Sigmoid colon (tissue), 6 donors: ENCODE measurements at regions not wholly inside any gene's neighbourhood (a gene's known extent, or its start where the extent isn't known, plus 50 kb on each side); places are given as distances from the start of the nearest gene placed in this dataset.
A peak's percentile ranks its signal among the peaks of the same experiment; 100 is the strongest.

Experiments
- DNase-seq: peaks from one replicate; pipeline ENCODE4 v3.0.0-alpha.2; 2019
- H3K27ac ChIP-seq, 4 donors: fragments of 200-600 bp; sonication (generic); one replicate each; pipeline ENCODE4 v1.5.1; 2016 to 2019; ENCODE audit warnings: mild to moderate bottlenecking in 1 of 4
- H3K27me3 ChIP-seq, 3 donors: fragments of 200-600 bp; sonication (generic); one replicate each; pipeline ENCODE4 v1.5.1; 2019; ENCODE audit warnings: mild to moderate bottlenecking in 1 of 3
- H3K36me3 ChIP-seq, 4 donors: fragments of 200-600 bp; sonication (generic); one replicate each; pipeline ENCODE4 v1.5.1; 2016 to 2019
- H3K4me1 ChIP-seq, 4 donors: fragments of 200-600 bp; sonication (generic); one replicate each; pipeline ENCODE4 v1.5.1; 2017 to 2019
- H3K4me3 ChIP-seq, 4 donors: fragments of 200-600 bp; sonication (generic); one replicate each; pipeline ENCODE4 v1.5.1; 2017 to 2019; ENCODE audit warnings: mild to moderate bottlenecking in 2 of 4, moderate library complexity in 1 of 4
- H3K9me3 ChIP-seq, 4 donors: fragments of 200-600 bp in 3 of 4; sonication (generic) in 3 of 4; one replicate each; pipeline versions ENCODE4 v1.5.1 to v1.6.1; 2013 to 2019
- EP300 ChIP-seq, 4 donors: sonication (generic); formaldehyde crosslinking; IDR thresholded peaks; one replicate each; pipeline ENCODE4 v1.6.1; 2017; ENCODE audit warnings: antibody characterized with exemption in 4 of 4
- POLR2A ChIP-seq, 2 donors: fragments of 450-650 bp; IDR thresholded peaks; one replicate each; pipeline ENCODE4 v1.6.1; 2016; ENCODE audit warnings: antibody characterized with exemption in 2 of 2, mild to moderate bottlenecking in 2 of 2, moderate library complexity in 2 of 2
- POLR2AphosphoS5 ChIP-seq, 4 donors: sonication (generic); formaldehyde crosslinking; IDR thresholded peaks; one replicate each; pipeline ENCODE4 v1.6.1; 2017; ENCODE audit warnings: antibody characterized with exemption in 4 of 4
- WGBS, 2 donors: extraction: QIAGEN DNeasy Blood & Tissue Kit; methylation state at CpG; one replicate each; pipeline ENCODE4 v1.1.7; 2013; 5-methylcytosine and 5-hydroxymethylcytosine counted together
- intact Hi-C: fragments of 100-400 bp; cut with DNase I; formaldehyde crosslinking; loops from one replicate; pipeline ENCODE4 v1.15.1; 2023
- TF ChIP-seq, protein P1 (sequence below), 4 experiments: fragments of 450-650 bp in 3 of 4; fragments of 200-600 bp in 1 of 4; IDR thresholded peaks; one replicate each; pipeline ENCODE4 v1.5.1; 2016 to 2019; ENCODE audit warnings: antibody characterized with exemption in 4 of 4, mild to moderate bottlenecking in 3 of 4, moderate library complexity in 2 of 4
- donor health status: healthy with polysubstance abuse.
- donor health status: healthy.

DNA sequence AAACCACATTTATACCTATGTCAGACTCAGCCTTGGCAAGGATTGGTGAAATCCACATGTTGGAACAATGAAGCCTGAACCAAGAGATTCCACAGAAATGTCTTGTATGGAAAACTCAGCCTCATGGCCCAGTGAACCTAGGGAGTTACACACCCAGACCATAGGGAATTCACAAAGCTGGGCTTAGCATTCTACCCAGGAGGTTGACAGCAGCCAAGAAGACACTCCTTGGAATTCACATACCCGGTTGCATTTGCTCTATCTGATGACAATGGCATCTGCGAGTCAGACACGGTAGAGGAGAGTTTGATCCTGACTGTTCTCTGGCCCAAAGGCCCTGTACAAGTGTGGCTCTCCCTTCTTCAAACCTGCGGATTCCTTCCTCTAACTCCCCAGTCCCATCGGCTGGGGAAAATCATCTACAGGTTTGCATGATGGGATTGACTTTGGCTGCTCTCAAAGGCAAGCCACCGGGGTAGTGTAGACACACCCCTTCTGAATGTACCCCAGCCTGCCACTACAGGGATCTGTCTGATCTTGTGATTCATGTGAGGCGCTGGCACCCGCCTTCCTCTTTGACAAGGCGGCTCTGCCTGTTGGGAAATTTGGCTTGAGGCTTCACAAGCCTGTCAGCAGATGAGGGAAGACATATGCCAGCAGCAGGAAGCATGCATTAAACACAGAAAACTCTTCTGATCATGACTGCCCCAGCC lies 297.3 kb upstream of the KAZN start:
- H3K4me3 ChIP-seq: no peak overlapping the region
- intact Hi-C loops: no loop called here
- H3K9me3 ChIP-seq: no peaks in the 10 kb centered on the region
- 82 to 90% methylated on average over 9 of the region's 9 CpGs for WGBS, 2 donors
- no peaks in the 10 kb centered on the region for H3K36me3 ChIP-seq
- TF ChIP-seq POLR2AphosphoS5 (IDR thresholded peaks at IDR 0.05): peak in 2 of 4 donors; percentile 58
- TF ChIP-seq POLR2A (IDR thresholded peaks at IDR 0.05): no peak
- TF ChIP-seq, protein P1, sequence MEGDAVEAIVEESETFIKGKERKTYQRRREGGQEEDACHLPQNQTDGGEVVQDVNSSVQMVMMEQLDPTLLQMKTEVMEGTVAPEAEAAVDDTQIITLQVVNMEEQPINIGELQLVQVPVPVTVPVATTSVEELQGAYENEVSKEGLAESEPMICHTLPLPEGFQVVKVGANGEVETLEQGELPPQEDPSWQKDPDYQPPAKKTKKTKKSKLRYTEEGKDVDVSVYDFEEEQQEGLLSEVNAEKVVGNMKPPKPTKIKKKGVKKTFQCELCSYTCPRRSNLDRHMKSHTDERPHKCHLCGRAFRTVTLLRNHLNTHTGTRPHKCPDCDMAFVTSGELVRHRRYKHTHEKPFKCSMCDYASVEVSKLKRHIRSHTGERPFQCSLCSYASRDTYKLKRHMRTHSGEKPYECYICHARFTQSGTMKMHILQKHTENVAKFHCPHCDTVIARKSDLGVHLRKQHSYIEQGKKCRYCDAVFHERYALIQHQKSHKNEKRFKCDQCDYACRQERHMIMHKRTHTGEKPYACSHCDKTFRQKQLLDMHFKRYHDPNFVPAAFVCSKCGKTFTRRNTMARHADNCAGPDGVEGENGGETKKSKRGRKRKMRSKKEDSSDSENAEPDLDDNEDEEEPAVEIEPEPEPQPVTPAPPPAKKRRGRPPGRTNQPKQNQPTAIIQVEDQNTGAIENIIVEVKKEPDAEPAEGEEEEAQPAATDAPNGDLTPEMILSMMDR (IDR thresholded peaks at IDR 0.05): no peak
- TF ChIP-seq EP300 (IDR thresholded peaks at IDR 0.05): no peak
- DNase-seq: peak; percentile 73
- no peak overlapping the region for H3K27ac ChIP-seq
- no peaks in the 10 kb centered on the region for H3K27me3 ChIP-seq
- H3K4me1 ChIP-seq: peaks cover 0 to 25% (median 20%) of the 10 kb centered on the region in 4 donors

DNA sequence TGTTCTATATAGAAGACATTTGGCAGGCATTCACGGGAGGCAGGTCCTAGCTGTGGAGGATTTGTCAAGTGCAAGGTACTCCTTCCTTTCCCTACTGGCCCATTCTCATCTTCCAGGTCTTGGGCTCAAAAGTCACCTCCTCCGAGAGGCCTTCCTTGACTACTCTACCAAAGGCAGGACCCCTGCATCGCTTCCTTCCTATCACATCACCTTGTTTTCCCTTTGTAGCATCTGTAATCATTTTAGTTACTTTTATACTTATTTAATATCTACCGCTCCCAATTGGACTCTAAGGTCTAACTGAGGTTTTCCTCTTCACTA lies 296.8 kb upstream of the KAZN start:
- WGBS, 2 donors: 90 to 91% methylated on average over 4 of the region's 4 CpGs
- H3K27ac ChIP-seq: no peak overlapping the region
- DNase-seq: no peak
- H3K36me3 ChIP-seq: no peaks in the 10 kb centered on the region
- H3K27me3 ChIP-seq: no peaks in the 10 kb centered on the region
- no peaks in the 10 kb centered on the region for H3K9me3 ChIP-seq
- TF ChIP-seq EP300 (IDR thresholded peaks at IDR 0.05) (no peak), POLR2AphosphoS5 (IDR thresholded peaks at IDR 0.05) (no peak), POLR2A (IDR thresholded peaks at IDR 0.05) (no peak)
- TF ChIP-seq, protein P1 (IDR thresholded peaks at IDR 0.05): no peak
- H3K4me1 ChIP-seq: peaks cover 0 to 29% (median 23%) of the 10 kb centered on the region in 4 donors
- intact Hi-C loops: no loop called here
- no peak overlapping the region for H3K4me3 ChIP-seq

DNA sequence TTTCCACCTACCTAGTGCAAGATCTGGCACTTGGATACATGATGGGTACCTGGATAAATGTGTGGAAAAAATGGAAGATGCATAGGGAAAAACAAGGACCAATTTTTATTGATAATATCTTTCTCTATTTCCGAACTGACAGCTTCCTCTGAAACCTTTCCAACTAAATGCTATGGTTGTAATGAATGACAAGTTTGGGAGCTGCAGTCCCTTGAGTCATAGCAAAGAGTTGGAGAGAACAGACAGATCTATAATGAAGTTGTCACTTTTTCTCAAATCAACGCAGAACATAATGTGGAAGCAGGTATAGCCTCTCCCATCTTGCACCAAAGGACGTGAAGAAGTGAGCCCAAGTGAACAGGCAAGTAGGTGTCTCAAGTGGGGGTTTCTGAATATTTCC lies 296.5 kb upstream of the KAZN start:
- H3K4me3 ChIP-seq: no peak overlapping the region
- H3K9me3 ChIP-seq: no peaks in the 10 kb centered on the region
- TF ChIP-seq POLR2AphosphoS5 (IDR thresholded peaks at IDR 0.05): no peak
- TF ChIP-seq, protein P1 (IDR thresholded peaks at IDR 0.05): no peak
- no peak for TF ChIP-seq EP300 (IDR thresholded peaks at IDR 0.05)
- TF ChIP-seq POLR2A (IDR thresholded peaks at IDR 0.05): no peak
- peaks cover 0 to 29% (median 23%) of the 10 kb centered on the region in 4 donors for H3K4me1 ChIP-seq
- intact Hi-C loops: no loop called here
- H3K27ac ChIP-seq: no peak overlapping the region
- no peaks in the 10 kb centered on the region for H3K36me3 ChIP-seq
- H3K27me3 ChIP-seq: no peaks in the 10 kb centered on the region
- 88 to 92% methylated on average over 3 of the region's 3 CpGs for WGBS, 2 donors
- no peak for DNase-seq

DNA sequence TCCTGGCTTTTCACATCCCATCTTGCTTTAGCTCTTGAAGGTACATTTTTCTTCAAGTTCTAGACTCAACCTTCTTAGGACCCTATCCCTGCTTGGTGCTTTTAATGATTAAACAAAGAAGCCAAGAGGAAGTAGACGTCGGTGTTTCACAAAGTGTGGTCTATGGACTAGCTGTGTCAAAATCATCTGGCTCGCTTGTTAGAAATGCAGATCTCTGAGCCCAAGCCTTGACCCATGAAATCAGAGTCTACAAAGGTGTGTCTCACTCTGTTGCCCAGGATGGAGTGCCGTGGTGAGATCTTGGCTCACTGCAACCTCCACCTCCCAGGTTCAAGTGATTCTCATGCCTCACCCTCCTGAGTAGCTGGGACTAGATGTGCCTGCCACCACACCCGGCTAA lies 295.5 kb upstream of the KAZN start:
- DNase-seq: no peak
- Histone ChIP-seq H3K4me3 (no peak overlapping the region), H3K27me3 (no peaks in the 10 kb centered on the region), H3K9me3 (no peaks in the 10 kb centered on the region), H3K4me1 (peaks cover 0 to 29% (median 23%) of the 10 kb centered on the region in 4 donors), H3K36me3 (no peaks in the 10 kb centered on the region), H3K27ac (peak overlapping the region in 1 of 4 donors; percentile 76)
- TF ChIP-seq POLR2A (IDR thresholded peaks at IDR 0.05) (no peak), EP300 (IDR thresholded peaks at IDR 0.05) (no peak), POLR2AphosphoS5 (IDR thresholded peaks at IDR 0.05) (no peak)
- TF ChIP-seq, protein P1 (IDR thresholded peaks at IDR 0.05): no peak
- WGBS, 2 donors: 86 to 93% methylated on average over 5 of the region's 5 CpGs
- intact Hi-C loops: no loop called here
